HG02938 (cell line): ENCODE measurements at regions not wholly inside any gene's neighbourhood (a gene's known extent, or its start where the extent isn't known, plus 50 kb on each side); places are given as distances from the start of the nearest gene placed in this dataset.

Experiments
- ATAC-seq: cut with Tn5 transposase; IDR thresholded peaks from one replicate; pipeline ENCODE4 v1.9.1; 2021; ENCODE audit warnings: mild to moderate bottlenecking, moderate library complexity; ENCODE audit not compliant: unreplicated experiment

DNA sequence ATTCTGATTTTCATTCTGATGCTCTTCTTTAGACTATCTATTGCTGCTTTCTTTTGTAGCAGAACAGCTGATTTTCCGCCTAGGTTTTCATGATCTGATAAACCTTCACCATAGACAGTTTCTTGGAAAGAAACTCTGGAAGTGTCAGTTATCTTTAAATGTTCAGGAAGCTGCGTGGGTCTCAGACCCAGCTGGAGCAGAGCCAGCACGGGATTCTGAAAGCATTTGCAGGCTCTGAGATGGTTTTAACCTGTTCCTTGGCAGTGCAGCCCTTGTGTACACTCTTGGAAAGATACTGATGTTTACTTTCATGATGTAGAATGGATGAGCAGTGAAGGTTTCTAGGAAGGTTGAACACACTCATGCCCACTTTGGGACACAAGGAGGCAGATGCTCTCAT lies 178.0 kb upstream of the DMRT1 start:
- no peak for ATAC-seq

DNA sequence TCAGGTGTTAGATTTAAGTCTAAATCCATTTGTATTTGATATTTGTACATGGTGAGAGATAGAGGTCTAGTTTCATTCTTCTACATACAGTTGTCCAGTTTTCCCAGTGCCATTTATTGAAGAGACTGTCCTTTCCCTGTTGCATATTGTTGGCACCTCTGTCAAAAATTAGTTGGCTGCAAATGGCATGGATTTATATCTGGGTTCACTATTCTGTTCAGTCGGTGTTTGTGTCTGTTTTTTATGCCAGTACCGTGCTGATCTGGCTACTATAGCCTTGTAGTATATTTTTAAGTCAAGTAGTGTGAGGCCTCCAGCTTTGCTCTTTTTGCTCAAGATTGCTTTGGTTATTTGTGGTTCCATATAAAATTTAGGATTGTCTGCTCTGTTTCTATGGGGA lies 176.2 kb upstream of the DMRT1 start:
- no peak for ATAC-seq

DNA sequence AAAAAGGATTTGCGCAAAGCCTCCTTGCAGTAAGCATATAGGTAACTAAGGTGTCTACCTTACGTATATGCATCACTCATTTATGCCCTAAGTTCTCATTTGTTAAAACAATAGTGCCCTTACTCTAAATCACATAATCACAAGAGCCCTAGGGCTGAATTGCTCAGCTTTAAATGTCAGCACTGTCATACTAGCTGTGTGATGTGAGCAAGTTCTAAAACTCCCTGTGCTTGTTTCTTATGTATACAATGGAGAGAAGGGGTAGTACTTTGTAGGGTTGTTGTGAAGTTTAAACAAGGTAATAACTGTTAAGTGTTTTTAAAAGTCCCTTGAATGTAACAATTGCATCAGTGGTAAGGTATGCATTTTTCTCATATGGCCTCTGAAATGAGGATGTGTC lies 169.5 kb upstream of the DMRT1 start:
- no peak for ATAC-seq

DNA sequence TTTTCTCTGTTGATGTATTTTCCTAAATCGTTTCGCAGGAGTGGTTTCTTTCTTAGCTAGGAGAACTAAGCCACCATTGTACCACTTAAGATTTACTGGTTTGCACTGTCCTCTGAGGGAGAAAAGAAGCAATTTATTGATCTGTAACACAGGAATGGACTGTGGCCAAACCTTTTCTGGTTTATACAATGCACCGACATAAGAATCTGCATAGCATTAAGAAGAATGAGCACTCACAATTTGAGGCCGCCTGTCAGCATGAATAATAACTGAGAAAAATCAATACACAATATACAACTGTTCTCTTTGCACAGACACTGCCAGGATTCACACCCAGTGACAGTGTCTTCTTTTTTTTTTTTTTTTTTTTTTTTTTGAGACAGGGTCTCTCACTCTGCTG lies 168.6 kb upstream of the DMRT1 start:
- no peak for ATAC-seq

DNA sequence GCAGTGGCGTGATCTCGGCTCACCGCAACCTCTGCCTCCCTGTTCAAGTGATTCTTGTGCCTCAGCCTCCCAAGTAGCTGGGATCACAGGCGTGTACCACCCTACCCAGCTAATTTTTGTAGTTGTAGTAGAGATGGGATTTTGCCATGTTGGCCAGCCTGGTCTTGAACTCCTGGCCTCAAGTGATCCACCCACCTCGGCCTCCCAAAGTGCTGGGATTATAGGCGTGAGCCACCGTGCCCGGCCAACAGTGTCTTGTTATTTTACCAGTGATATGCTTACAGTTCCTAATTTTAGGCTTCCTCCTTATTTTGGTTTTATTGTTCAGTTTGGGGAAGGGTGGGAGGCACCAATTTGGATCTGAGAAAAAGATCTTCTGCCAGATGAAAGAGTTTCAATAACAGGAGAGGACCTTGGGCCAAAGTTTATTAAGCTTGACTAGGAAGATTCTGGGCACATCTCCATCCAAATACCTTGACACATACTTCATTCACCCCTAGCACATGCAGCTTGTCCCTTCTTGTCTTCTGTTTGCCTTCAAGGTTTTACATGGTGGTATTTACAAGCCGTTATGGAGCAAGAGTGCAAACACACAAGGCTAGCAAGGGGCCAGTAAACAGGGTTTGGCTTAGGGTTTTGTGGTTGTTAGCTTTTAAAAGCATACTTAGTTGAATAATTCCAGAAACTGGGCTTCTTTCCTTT lies 168.1 kb upstream of the DMRT1 start:
- no peak for ATAC-seq

DNA sequence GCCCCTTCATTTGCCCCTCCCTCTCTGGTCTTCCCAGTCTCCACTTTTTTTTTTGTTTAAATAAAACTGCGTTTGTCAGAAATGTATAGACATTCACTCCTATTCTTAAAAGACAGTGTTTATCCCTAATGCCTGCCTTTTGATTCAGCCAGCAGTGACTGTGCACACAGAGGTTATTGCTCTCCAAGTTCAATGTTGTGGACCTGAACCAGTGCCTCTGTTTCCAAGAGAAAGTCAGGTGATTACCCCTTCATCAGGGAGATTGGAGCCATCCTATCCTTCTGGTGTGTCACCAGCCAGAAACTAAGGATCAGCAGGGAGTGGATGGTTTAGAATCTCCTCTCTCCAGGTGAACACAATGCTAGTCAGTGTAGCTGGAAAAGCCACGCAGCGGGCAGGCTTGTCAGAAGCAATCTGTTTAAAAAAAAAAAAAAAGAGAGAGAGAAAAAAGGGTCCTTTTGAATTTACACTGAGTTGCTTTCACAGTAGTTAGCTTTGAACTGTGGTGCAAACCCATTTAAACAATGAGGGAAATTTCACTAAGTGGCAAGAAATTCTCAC lies 167.5 kb upstream of the DMRT1 start:
- ATAC-seq: no peak

DNA sequence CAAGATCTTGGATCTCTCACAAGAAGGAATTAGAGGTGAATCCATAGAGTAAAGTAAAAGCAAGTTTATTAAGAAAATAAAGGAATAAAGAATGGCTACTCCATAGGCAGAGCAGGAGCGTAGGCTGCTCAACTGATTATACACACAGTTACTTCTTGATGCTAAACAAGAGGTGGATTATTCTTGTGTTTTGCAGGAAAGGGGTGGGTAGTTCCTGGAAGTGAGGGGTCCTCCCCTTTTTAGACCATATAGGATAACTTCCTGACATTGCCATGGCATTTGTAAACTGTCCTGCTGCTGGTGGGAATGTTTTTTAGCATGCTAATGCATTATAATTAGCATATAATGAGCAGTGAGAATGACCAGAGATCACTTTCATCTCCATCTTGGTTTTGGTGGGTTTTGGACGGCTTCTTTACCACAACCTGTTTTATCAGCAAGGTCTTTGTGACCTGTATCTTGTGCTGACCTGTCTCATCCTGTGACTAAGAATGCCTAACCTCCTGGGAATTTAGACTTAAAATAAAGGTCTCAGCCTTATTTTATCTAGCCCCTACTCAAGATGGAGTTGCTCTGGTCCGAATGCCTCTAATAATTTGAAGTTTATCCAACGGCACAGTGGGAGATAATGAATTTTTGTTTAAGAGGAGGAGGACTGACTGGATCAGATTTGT lies 165.7 kb upstream of the DMRT1 start:
- no peak for ATAC-seq

DNA sequence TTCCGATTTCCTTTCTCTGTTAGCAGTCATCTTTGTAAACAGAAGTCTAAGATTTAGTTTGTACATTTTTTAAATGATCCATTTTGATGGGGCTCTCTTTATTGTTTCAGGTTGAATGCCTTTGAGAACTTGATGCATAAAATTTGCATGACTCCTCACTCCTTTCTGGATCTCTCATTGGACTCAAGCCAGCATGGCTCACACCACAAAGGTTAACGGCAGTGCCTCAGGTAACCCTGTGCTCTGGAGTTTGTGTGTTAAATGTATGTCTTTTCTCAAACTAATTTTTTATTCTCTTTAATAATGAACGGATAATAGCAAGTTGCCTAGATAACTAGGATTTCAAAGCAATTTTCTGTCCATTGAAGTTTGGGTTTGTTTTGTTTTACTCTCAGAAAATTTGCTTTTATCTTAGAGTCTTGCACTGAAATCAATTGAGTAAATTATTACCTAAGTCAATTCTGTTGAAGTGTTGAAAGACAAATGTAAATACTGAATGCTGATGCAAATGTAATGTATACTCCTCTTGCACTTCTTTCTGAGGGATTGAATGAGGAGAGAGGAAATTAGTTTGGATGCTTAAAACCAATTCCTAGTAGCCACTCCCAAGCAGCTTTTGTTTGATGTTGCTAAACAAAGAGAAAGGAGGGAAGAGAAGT lies 164.6 kb upstream of the DMRT1 start:
- ATAC-seq: no peak

DNA sequence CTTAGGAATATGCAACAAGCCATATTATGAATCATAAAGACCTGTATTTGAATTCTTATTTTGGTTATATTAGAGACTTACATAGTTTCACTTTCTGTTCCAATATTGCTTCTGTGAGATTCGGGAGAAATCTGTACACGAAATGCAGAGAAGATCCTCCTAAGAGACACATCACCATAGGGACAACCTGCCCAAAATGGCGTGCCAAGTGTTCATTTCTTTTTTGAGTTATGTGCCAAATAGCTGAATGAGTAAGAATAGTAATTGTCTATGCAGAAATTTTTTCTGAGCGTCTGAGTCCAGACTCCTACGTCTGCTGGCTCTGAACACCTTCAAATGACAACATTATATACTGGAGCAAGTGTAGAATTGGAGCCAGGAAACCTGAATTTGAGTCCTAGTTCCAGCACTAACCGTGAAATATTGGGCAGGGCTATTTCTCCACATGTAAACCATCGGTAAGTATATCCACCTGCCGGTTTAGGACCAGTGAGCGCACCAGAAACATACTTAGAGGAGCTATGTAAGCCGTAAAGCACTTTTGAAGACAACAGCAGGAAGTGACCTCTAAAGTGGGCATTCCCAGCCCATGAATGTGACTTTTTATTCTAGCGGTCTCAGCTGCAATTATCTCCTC lies 163.9 kb upstream of the DMRT1 start:
- no peak for ATAC-seq

DNA sequence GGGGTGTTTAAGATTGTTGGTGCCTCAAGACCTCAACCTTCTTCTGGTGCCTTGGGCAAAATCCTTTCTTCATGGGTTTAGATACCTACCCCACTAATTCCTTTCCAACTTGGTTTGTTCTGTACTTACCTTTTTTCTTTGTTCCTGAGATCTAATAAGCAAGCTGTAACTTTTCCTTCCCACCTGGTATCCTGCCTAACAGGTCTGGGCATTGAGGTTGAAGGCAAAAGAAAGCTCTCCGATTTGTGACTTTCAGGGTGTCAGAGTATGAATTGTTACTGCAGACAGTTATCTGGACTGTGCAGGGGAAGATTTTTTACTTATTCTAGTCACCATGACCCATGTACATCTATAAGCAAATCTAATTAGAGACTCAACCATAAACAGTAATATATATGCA lies 162.6 kb upstream of the DMRT1 start:
- ATAC-seq: no peak

DNA sequence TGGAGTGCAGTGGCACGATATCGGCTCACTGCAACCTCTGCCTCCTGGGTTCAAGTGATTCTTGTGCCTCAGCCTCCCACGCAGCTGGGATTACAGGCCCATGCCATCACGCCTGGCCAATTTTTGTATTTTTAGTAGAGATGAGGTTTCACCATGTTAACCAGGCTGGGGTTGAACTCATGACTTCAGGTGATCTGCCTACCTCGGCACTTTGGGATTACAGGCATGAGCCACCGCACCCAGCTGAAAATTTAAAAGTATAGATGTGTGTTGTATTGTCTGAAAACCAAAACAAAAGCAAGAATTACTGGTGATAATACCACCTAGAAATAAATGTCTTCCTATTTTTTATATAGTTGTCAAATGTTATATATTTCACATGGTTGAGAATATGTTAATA lies 162.0 kb upstream of the DMRT1 start:
- no peak for ATAC-seq

DNA sequence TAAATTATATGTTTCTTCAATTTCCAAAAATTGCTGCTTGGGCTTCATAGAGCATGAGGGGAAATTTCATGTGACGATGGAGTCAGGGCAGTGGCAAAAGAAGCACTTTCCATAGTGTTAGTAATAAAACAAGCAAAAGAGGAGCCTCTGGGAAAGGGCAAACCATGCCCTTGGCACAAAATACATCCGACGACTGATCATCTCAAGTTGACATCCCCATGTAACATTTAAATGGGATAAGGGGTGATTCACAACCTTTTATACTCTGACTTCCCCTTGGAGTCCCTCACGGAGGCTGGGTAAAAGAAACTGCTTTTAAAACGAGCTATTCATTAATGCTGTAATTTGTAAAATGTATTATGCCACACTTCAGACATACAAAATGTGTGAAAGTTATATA lies 161.4 kb upstream of the DMRT1 start:
- no peak for ATAC-seq

DNA sequence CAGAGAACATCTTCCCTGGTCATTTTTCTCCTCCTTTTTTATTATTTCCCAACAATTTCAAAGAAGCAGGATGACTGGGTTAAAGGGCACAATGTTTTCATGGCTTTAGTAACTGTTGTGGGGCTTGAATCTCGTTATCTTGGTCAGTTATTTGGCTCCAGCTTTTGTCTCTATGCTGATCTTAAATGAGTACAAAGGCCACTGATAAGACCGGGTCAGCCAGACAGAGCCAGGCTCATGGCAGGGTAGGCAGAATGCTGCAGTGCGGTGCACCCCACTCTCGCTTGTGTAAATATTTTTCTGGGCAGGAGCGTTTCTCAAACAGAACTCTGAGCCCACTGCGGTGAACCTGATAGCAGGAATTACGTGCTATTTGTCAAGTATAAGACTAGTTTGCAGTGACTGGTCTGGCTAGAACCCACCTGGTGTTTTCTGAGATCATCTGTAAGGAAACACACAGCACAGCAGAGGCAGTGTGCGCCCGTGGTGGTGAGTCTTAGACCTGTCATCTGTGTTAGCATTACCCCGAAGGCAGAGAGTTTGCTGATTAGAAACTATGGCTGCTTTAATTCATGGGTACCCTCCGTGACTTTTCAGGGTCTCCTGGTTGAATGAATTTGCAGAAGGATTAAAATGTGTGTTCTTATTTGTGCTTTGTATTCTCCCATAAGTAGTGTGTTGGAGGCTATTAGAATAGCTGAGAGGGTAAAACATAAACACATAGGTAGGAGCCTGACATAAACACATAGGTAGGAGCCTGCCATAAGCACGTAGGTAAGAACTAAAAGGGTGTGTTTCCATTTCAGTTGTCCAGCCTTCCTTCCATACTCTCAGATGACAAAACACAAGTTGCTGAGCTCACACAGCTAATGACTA lies 158.6 kb upstream of the DMRT1 start:
- no peak for ATAC-seq

DNA sequence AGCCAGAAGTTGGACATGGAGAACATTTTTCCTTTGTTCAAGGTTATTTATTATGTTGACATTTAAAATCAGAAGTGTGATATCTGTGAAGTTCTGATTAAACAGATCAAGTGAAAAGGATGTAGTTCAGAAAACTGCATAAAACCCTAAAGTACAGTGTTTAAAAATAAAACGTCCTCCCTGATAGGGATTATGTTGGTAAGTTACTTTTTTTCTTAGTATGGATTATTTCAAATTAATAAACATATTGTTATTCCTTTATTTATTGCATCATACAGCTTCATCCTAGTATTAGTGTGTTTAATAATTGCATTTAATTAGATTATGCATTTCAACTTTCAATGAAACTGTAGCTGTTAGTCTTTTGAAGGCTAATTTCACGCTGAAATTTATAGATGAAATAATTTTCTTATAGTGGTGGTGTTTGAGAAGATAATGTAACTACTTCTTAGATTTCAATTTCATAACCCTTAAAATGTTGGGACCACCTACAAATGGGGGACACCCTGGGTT lies 157.9 kb upstream of the DMRT1 start:
- no peak for ATAC-seq

DNA sequence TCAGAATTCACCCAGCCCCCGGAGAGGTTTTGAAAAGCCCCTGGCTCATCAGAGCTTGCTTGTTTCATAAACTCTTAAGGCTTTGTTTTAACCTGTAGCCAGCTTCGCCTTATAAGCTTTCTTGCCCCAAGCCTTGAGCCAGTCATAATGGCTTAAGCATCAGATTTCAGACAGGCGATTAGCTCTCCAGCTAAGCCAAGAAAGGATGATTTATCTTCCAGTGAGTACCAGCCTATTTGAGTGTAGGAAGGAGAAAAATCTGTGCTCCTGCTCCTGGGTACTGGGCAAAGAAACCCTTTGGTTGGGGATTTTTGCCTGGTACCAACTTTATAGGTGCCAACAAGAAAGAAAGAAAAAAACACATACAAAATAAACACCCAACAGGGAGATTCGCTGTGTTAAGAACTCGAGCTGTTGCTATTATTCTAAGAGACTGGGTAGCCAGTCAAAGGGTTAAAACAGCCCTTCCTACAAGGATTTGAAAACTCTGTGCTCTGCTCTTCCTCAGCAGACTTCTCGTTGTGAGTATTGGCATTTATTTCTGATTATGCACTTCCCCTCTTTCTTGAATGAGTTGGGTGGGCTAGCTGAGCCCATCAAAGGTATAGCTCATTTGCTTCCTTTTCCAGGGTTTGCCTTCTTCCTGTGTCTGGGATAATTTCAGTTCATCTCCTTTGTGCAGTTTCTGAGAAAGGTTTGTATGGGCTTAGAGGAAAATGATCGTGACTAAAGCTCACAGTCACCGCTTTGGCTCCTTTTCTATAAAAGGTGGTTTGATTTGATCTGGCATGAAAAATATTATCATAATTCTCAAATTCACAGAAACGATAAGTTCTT lies 157.2 kb upstream of the DMRT1 start:
- no peak for ATAC-seq

DNA sequence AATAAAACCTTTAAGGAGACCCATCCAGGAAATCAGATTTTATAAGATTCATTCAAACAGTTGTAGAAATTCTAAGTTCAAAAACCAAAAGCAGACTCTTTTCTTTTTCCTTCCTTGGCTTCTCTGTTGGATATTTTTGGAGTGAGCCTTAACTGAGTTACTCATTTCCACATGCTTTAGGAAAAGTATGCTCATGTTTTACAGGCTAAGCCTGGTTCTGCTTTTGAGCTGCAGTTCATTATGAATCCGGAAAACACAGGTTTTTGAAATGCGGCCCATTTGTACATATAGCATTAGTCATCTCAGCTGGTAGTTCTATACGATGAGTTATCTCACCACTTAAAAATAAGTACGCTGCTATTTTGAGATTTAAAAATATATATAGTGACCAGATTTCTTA lies 156.6 kb upstream of the DMRT1 start:
- no peak for ATAC-seq

DNA sequence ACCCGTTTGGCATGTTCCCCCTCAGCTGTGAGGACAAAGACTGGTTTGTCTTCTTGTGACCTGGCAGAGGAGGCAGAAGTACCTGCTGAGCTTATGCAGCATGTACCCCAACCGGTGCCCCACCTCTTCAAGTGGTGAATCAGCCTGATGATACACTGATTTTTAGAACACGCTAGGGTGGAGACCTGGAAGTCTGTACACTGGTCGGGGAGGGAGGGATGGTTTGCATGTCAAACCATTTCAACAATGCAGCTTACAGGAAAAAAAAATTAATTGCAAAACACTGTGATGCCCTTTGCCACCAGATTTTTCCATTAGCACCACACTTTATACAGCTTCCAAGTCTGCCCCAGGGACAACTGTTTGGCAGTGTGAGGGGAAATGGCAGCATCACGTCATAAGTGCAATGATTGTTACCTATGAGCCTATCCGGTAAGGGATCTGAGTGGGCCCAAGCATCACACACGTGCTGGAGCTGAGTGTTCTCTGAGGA lies 155.1 kb upstream of the DMRT1 start:
- no peak for ATAC-seq

DNA sequence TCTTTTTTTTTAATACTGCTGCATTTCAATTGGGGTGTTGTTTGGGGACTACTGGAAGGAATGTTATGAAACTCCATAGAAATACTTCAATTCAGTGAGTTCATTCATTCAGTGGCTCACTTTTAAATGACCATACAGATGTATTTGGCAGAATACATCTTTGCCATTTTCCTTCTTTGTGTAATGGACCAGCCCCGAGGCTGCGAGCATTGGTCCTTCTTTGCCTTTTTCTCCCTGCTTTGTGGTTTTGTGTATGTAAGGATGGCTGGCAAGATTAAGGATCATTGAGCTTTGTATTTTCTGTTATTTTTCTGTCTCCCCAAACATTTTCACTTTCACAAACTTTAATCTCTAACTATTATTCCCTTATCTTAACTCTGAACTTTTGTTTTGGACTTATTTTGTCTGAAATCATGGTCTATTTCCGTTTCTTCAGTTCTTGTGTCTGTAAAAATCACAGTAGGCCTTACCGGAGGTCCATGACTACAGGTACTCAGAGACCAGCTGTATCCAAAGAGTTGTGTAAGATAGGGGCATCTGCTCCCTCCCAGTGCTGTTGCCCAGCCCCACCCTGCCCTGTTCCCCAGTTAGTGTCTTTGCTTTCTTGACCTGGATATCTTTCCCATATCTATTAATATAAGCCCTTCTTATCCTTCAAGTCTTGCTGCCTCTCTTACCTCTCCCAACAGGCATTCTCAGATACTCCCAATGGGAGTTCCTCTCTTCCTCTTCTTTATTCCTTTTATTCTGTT lies 154.3 kb upstream of the DMRT1 start:
- no peak for ATAC-seq

DNA sequence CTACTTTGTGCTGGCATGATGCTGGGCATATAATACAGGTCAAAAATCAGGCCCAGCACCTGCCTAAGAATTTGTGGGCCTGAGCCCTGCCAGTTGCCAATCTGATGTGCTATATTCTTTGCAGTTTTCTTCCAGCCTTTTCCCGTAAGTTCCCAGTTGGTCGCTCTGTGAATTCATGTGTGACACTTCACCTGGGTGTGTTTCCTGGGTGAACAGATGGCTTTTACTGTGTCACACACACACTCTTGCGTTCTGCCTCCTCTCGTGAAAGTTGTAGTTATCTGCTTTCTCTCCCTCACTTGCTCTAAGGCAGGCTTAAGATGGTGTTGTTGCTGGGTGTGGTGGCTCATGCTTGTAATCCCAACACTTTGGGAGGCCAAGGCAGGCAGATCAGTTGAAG lies 153.5 kb upstream of the DMRT1 start:
- ATAC-seq: no peak
